Left renal cortex interstitium (tissue), 4 donors: ENCODE measurements at regions not wholly inside any gene's neighbourhood (a gene's known extent, or its start where the extent isn't known, plus 50 kb on each side); places are given as distances from the start of the nearest gene placed in this dataset.

ENCODE experiments used
- DNase-seq, 4 donors: peaks; one replicate each; pipeline ENCODE4 v3.0.0-alpha.2; 2013; ENCODE audit warnings: low read depth in 4 of 4, low spot score in 2 of 4, missing footprints in 1 of 4

- no peak for DNase-seq
Observed at GRCh38 chr17:12429116-12429515, 236.6 kb upstream of the MYOCD start.

GRCh38 chr17:12431188-12431587, 234.5 kb upstream of the MYOCD start:
- no peak for DNase-seq

- no peak for DNase-seq
Observed at GRCh38 chr17:12438212-12438611, 227.5 kb upstream of the MYOCD start.

GRCh38 chr17:12438813-12439586, 226.7 kb upstream of the MYOCD start:
- DNase-seq = no peak

GRCh38 chr17:12445331-12445730, 220.4 kb upstream of the MYOCD start:
- DNase-seq = no peak

GRCh38 chr17:12457493-12457892, 208.2 kb upstream of the MYOCD start:
- DNase-seq = no peak

GRCh38 chr17:12459736-12460135, 206.0 kb upstream of the MYOCD start:
- no peak for DNase-seq

- DNase-seq = no peak
Observed at GRCh38 chr17:12463102-12463501, 202.6 kb upstream of the MYOCD start.

- no peak for DNase-seq
Observed at GRCh38 chr17:12472252-12473173, 193.2 kb upstream of the MYOCD start.

- DNase-seq = no peak
Observed at GRCh38 chr17:12478311-12478710, 187.4 kb upstream of the MYOCD start.

GRCh38 chr17:12485361-12485906, 180.3 kb upstream of the MYOCD start:
- DNase-seq = no peak

- DNase-seq = no peak
Observed at GRCh38 chr17:12489325-12489724, 176.4 kb upstream of the MYOCD start.

GRCh38 chr17:12492450-12492849, 173.2 kb upstream of the MYOCD start:
- no peak for DNase-seq

- no peak for DNase-seq
Observed at GRCh38 chr17:12505866-12506265, 159.8 kb upstream of the MYOCD start.

GRCh38 chr17:12507026-12507595, 158.6 kb upstream of the MYOCD start:
- DNase-seq = no peak

GRCh38 chr17:12509801-12510200, 155.9 kb upstream of the MYOCD start:
- DNase-seq = no peak

GRCh38 chr17:12510535-12510934, 155.2 kb upstream of the MYOCD start:
- no peak for DNase-seq

GRCh38 chr17:12512694-12513355, 152.9 kb upstream of the MYOCD start:
- DNase-seq = no peak

- no peak for DNase-seq
Observed at GRCh38 chr17:12514596-12514995, 151.1 kb upstream of the MYOCD start.

- no peak for DNase-seq
Observed at GRCh38 chr17:12519956-12520594, 145.6 kb upstream of the MYOCD start.
